HG02870 (cell line): ENCODE measurements at regions not wholly inside any gene's neighbourhood (a gene's known extent, or its start where the extent isn't known, plus 50 kb on each side); places are given as distances from the start of the nearest gene placed in this dataset.

ENCODE experiments used
- ATAC-seq: cut with Tn5 transposase; IDR thresholded peaks from one replicate; pipeline ENCODE4 v1.9.1; 2021; ENCODE audit warnings: mild to moderate bottlenecking, moderate library complexity; ENCODE audit not compliant: unreplicated experiment

DNA sequence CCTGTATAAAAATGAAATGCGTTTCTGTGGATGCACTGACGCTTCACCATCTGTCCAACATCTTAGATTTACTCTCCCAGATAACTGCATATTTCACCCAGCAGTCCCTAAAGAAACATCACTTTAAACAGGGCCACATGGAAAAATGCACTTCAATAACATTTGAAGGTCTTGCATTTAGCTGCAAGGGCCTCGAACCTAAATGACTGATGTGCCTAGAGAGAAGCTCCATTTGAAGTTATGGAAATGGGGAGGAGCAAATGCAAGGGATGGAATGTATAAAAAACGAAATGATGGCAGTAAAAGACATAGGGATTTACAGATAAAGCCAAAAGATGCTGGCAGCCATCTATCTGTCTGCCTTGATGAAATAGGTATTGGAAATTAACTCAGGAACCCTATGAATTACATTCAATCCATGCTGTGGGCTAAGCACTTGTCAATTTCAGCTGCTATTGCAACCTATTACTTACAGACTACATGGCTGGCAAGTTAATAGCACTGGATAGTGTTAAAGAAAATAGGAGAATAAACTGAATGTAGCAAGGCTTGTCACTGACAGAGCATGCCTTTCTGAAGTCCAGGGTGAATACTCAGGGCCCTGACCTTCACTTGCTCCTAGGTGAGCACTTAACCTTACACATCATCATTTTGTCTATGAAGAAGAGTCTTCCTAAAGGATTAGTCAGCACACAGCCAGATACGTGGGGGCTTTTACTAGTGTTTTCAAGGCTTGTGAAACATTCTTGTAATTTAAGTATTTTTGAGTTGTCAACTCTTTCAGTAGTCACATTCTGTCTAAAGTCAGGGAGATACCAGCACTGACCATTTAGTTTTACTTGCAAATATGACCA, 963.4 kb downstream of the PCDH17 start:
- ATAC-seq = no peak

GRCh38 chr13:58597552-58597951, 966.0 kb downstream of the PCDH17 start:
- no peak for ATAC-seq

- no peak for ATAC-seq
Observed at GRCh38 chr13:58598241-58598640, 966.7 kb downstream of the PCDH17 start.

GRCh38 chr13:58611117-58611516, 979.6 kb downstream of the PCDH17 start:
- no peak for ATAC-seq

DNA sequence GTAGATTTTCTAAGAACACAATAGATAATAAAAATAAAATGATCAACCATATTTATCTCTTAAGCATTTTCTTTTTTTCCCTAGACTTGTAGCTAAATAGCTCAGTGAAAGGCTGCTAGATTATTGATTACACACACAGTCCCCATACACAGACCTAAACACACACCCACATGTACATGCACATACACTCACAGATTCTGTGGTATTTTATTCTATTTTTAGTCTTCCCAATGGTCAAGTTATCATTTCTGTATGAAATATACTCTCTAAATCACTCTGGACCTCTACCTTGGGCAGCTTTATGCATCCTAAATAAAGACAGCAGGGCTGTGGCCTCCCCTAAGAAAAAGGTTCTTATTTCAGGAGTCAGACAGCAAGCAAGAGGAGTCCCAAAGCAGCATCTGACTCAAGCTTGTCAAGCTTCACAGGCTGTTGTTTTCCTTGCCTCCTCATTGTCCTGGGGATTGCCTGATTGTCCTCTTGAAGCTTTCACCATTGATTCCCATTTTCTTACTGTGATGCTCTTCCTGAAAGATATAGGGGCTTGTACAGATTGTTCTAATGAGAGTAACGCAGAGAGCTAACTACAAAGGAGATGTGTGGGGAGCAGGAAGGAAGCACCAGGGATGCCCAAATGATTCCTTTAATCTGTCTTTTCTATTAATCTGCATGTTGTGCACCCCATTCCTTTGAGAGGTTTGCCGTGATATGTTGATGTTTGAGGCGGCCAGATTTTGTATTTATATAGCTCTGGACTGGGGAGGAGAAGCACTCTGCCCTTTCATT, 986.5 kb downstream of the PCDH17 start:
- no peak for ATAC-seq

DNA sequence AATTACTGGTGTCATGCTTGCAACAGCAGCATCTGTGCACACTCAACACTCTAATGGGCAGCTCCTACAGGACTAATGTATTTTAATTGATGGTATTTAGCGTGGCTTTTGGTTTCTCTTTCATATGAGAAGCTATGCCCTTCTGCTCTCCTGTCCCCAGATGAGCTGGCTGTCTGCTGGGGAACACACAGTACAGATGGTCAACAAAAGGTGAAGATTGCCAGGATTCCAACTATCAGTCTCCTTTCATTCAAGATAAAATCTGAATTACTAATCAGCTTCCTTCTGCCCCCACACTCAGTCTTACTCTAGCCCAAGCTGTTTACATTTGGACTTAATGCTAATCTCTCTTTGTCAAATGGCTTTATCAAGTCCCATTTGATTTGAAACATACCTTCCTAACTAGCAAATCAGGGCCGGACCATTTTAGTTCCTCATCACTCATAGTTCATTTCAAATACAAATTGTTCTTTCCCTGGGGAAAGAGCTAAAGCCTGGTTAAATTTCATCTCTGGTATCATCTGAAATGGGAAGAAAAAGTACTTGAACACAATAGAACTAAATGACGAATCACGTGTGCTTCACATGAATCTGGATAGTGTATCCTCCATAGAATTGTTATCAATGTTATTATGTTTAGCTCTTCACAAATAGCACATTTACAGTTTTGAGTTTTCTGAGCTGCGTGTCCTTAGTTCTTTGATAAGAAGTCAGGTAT, 988.0 kb downstream of the PCDH17 start:
- ATAC-seq = no peak

GRCh38 chr13:58620176-58620575, 988.6 kb downstream of the PCDH17 start:
- no peak for ATAC-seq

DNA sequence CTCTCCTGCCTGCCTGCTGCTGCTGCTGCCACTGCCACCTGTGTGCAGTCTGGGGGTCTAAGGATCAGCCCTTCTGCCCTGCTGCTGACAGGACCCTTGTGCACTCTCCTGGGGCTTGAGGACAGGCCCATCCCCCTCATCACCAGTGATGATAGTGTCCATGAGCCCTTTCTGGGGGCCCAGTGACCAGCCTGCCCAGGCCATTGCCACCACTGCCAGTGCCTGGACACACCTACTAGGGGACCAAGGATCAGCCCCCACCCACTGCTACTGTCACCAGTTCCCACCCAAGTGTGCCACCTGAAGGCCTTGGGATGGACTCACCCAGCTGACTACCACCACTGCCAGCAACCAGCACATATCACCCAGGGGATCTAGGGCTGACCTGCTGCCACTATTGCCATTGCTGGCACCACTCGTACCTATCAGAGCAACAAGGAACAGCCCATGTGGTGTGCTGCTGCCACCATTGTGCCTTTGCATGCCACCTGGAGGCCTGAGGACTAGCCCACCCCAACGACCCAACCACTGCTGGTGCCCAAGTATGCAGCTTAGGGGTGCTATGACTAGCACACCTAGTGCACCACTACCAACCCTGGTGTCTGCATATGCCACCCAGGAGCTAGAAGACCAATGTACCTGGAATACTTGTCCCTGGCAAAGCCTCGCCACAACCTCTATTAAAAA, 994.3 kb downstream of the PCDH17 start:
- no peak for ATAC-seq

GRCh38 chr13:58630794-58631193, 999.2 kb downstream of the PCDH17 start:
- ATAC-seq = no peak

DNA sequence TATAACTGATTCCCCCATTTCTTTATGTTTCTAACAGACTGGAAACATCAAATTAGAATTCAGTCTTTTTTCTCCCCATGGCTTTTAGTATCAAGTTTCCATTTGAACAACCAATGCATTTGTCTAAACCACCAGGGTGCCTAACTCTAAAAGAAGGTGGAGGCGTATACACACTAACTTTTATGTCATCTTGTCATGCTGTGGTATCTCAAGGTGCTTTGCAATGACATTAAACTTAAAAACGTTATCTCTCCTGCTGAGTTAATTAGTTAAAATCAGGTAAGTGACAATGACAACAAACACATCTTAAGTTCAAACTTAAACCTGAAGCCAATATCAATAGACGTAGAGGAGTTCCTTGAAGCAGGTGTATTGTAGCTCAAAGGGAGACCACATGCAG, 1001.7 kb downstream of the PCDH17 start:
- no peak for ATAC-seq

GRCh38 chr13:58655086-58655485, 1023.5 kb downstream of the PCDH17 start:
- ATAC-seq = no peak

DNA sequence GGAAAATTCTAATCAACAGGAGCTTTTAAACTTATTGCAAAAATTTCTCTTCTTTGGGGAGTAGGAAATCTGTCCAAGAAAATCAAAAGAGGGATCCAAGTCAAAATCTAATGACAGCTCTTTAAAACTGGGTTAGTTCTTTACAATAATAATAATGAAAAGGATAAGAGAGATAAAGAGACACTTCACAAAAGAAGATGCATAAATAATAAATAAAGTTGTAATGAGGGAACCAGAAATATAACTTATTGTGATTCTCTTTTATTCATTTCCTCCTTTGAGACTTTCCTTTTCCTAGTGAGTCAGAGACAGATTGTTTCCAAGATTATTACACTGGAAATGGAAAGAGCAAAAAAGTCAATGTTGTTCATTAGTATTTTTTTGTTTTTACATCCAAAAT, 1029.3 kb downstream of the PCDH17 start:
- no peak for ATAC-seq

DNA sequence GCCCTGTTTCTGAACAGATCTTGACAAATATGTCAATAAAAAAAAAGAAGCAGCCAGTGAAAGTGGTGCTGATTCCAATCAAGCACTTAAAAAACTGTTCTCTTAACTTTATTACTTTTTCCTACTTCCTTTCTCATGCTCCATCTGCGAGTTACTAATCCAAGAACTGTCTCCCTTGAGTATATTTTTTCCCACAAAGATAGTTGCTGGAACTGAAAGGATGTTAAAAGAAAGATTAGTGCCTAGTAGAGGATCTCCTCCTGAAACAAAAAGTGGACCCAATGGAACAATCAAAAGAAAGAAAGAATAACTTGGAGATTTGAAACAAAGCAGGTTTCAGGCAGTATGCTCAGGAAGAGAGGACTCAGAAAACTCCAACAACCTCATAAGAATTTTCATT, 1034.8 kb downstream of the PCDH17 start:
- ATAC-seq = no peak

DNA sequence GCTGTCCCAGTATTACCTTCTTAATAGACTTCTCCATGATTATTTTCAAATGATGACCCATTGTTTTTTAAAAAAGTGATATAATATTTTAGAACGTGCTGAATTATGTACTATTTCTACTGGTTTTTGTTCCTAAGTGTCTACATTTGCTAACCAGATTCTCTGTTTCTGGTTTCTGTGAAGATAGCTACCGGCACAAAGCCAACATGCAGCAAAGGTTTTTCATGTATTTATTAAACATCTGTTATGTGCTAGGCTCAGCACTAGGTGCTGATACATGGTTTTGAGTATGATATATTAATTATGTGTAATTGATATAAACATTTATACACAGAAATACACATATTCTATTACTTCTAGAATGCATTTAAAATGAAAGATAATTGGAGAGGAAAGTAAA, 1035.6 kb downstream of the PCDH17 start:
- ATAC-seq = no peak

- ATAC-seq = no peak
Observed at GRCh38 chr13:58680115-58680514, 1048.6 kb downstream of the PCDH17 start.

- ATAC-seq = no peak
Observed at GRCh38 chr13:58682616-58683015, 1051.1 kb downstream of the PCDH17 start.

- no peak for ATAC-seq
Observed at GRCh38 chr13:58687148-58687547, 1055.6 kb downstream of the PCDH17 start.

DNA sequence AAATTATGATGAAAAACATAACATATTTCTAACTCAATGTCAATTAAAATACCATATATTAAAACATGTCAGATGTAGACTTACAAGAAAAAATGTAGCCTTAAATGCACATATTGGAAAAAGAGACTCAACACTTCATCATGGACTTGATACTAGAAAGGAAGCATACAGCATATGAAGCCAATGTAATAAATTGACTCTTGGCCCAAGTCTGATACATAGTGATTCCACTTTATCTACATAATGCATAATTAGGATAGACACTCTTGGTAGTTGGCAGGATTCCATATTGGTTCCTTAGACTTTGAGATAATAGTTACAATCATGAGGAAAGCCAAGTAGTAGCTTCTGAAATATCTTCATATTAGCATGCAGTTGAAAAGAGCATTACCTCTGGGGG, 1067.0 kb downstream of the PCDH17 start:
- no peak for ATAC-seq

DNA sequence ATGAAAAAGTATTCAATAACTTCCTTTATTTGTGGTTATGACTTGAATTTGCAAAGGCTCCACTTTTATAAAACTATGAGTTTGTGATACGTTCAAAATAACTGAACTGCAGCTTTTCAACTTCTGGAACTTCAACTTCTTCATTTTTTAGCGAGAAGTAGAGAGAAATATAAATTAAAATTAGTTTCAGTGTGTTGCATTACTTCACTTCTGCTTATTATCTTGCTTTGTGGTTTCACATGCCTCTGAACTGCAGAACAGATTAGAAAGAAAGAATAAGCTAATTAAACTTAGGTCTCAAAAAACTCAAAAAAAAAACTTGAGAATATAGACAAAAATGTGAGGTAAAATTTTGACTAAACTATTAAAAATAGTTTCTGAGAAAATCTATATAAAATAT, 1073.4 kb downstream of the PCDH17 start:
- ATAC-seq = no peak

DNA sequence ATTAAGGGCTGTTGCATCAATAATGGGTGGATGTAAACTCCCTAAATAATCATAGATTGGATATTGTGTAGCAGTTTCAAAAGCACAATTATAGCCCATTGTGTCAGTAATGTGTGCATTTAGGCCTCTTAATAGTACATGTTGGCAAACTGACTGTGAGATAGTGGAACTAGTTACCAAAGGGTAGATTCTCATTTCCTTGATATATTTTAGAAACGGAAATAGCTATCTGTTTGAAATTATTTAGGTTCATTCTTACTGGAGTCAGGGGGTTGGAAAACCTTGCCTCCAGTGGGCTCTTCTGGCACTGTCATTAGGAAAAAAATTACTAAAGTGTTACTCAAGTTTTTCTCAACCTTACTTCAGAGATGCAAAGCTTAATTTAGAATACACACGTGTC, 1074.9 kb downstream of the PCDH17 start:
- no peak for ATAC-seq

- no peak for ATAC-seq
Observed at GRCh38 chr13:58712191-58712590, 1080.6 kb downstream of the PCDH17 start.
